HG03442 (cell line): ENCODE measurements at regions not wholly inside any gene's neighbourhood (a gene's known extent, or its start where the extent isn't known, plus 50 kb on each side); places are given as distances from the start of the nearest gene placed in this dataset.

Source experiments
- ATAC-seq: cut with Tn5 transposase; IDR thresholded peaks from one replicate; pipeline ENCODE4 v1.9.1; 2021; ENCODE audit warnings: mild to moderate bottlenecking, moderate library complexity; ENCODE audit not compliant: unreplicated experiment

DNA sequence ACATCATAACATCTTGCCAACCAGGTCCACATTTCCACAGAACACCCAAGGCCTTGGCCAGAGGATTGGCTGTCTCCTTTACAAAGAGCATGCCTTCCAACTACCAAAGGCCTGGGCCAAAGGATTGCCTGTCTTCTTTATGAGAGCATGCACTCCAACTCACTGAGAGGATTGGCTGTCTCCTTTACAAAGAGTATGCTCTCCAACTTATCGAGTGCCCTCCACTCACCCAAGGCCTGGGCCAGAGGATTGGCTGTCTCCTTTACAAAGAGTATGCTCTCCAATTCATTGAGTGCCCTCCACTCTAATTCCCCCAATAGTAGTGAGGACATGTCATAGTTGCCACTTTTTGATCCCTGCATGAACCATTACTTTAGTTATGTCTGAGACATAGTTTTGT, 79.9 kb upstream of the TAS2R1 start:
- no peak for ATAC-seq

GRCh38 chr5:9707732-9708462, 77.7 kb upstream of the TAS2R1 start:
- no peak for ATAC-seq

DNA sequence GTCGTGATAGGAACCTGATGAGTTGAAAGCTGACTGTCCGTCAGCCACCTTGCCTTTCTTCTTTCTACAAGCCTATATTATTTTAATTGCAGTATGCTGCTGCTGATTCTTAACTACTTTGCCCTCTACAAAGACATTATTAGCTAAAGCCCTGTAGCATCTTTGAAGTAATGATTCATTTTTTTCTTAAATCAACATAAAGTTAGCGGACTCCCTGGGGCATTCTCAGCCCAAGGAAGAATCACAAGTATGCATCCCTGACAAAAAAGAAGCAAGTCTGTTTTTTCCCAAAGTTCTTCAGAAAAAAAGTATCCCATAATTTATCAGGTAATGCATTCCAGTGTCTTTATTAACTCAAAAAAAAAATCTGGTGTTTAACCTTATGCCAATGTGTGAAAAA, 69.5 kb upstream of the TAS2R1 start:
- ATAC-seq: no peak

GRCh38 chr5:9698841-9699240, 68.7 kb upstream of the TAS2R1 start:
- no peak for ATAC-seq

DNA sequence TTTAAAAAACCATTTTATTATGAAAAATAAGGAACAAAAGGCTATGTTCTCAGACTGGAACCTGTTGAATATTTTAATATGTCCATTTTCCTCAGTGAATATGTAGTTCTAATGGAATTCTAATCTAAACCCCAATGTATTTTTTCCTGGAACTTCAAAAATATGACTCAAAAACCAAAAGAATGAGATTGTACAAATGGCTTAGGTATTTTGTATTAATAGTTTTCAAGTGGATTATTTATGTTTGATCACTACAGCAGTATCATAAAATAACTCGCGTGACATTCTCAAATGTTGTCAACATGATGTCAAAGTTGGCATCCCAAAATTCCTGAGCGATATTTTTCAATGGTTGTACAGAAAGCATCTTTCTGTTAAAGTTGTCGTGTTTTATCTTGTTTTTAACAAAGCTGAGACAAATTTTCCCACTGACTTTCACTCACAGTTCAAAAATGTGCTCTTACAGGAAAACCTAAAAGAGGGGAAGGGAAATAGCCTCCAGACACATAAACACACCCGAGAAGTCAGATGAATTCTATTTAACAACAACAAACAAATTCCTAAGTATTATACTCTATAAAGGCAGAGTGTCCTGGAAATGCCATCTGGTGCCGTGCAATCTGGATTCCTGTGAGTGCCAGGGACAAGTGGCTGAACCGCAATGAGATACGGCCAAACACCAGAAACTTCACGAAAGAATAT, 68.1 kb upstream of the TAS2R1 start:
- ATAC-seq: no peak

GRCh38 chr5:9692576-9692975, 62.4 kb upstream of the TAS2R1 start:
- no peak for ATAC-seq

- ATAC-seq: no peak
These were observed 61.1 kb upstream of the TAS2R1 start for GRCh38 chr5:9691261-9691660.

GRCh38 chr5:9690751-9691150, 60.6 kb upstream of the TAS2R1 start:
- no peak for ATAC-seq

- ATAC-seq: no peak
These were observed 56.1 kb upstream of the TAS2R1 start for GRCh38 chr5:9686216-9686615.

DNA sequence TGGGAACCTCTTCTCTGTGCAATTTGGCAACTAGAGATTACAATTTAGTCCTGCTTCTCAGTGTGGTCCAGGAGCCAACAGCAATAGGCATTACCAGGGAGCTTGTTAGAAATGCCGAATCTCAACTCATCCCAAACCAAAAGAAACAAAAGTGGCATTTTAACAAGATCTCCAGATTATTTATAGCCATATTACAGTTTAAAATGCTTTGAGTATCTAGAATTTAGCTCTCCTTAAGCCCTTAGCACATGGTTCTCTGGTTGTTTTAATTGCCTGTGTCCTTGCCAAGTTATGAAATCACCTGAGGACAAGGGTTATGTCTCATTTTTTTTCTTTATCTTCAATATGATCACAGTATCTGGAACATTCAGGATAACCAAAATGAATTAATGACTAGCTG, 51.6 kb upstream of the TAS2R1 start:
- ATAC-seq: no peak
